HepG2 (cell line): ENCODE measurements at regions not wholly inside any gene's neighbourhood (a gene's known extent, or its start where the extent isn't known, plus 50 kb on each side); places are given as distances from the start of the nearest gene placed in this dataset.

ENCODE experiments used
- ATAC-seq: fragments of 200-7000 bp; cut with Tn5 transposase; 3 replicates; pipeline ENCODE4 v1.9.1; 2020; ENCODE audit warnings: mild to moderate bottlenecking, moderate library complexity
- BruUV-seq: library from RNA; stranded (reverse); fragments of 400-500 nt; replicated peaks from 2 replicates; lab custom pipeline; 2021; lab: Mats Ljungman, UMichigan
- CTCF ChIA-PET: fragments of 300-600 bp; formaldehyde crosslinking; extraction: SDS; loops from one replicate; lab custom pipeline; 2021; ENCODE audit warnings: low total read pairs, inconsistent platforms, low intra/inter-chr PET ratio; lab: Yijun Ruan, JAX
- POLR2A ChIA-PET: fragments of 350-600 bp; sonication (Branson Sonifier 250); formaldehyde crosslinking; loops from one replicate; lab custom pipeline; 2020; ENCODE audit warnings: antibody characterized with exemption, inconsistent platforms; lab: Yijun Ruan, JAX
- DNase-seq: peaks from one replicate; pipeline ENCODE4 v3.0.0-alpha.2; 2015; ENCODE audit warnings: low spot score
- FAIRE-seq: peaks from 3 replicates; lab custom pipeline; 2011; peaks lifted over from hg19 to GRCh38; lab: Jason Lieb, UNC
- H2AFZ ChIP-seq: one replicate; pipeline ENCODE4 v1.6.1; 2011; ENCODE audit warnings: low read length, inconsistent platforms
- H3K27ac ChIP-seq: fragments of 300-600 bp; 3 replicates; pipeline ENCODE4 v1.8.0; 2011; ENCODE audit warnings: mixed run types, mild to moderate bottlenecking, mixed read lengths, low read length, inconsistent platforms; ENCODE audit not compliant: insufficient read depth; ENCODE audit errors: extremely low read length
- H3K27me3 ChIP-seq, 2 experiments: fragments of 200-600 bp in 1 of 2; 2 replicates in 1 of 2; 3 replicates in 1 of 2; pipeline versions ENCODE4 v1.6.0 to v1.8.0; 2011; ENCODE audit warnings: low read length in 2 of 2, mild to moderate bottlenecking in 2 of 2, moderate library complexity in 2 of 2, inconsistent platforms in 1 of 2; ENCODE audit not compliant: insufficient read depth in 2 of 2, control insufficient read depth in 1 of 2
- H3K36me3 ChIP-seq, 2 experiments: fragments of 200-600 bp in 1 of 2; replicated peaks in 1 of 2; 2 replicates in 1 of 2; 3 replicates in 1 of 2; pipeline versions ENCODE4 v1.5.1 to v1.8.0; 2011; ENCODE audit warnings: low read length in 2 of 2, inconsistent platforms in 1 of 2; ENCODE audit not compliant: insufficient read depth in 2 of 2, control insufficient read depth in 1 of 2
- H3K4me1 ChIP-seq: 2 replicates; pipeline ENCODE4 v1.5.1; 2012; ENCODE audit warnings: low read length, inconsistent platforms; ENCODE audit not compliant: insufficient read depth
- H3K4me2 ChIP-seq: 2 replicates; pipeline ENCODE4 v1.6.0; 2011; ENCODE audit warnings: low read depth, low read length, inconsistent platforms
- H3K4me3 ChIP-seq, 3 experiments: fragments of 200-600 bp in 1 of 3; sonication (generic), shearing (Covaris generic) in 1 of 3; replicated peaks in 1 of 3; 2 replicates each; pipeline ENCODE4 v1.5.1; 2011 to 2016; ENCODE audit warnings: low read length in 3 of 3, inconsistent platforms in 2 of 3, low read depth in 2 of 3, mild to moderate bottlenecking in 2 of 3, control low read depth in 1 of 3, mixed read lengths in 1 of 3; ENCODE audit not compliant: insufficient read depth in 1 of 3
- H3K79me2 ChIP-seq: one replicate; pipeline ENCODE4 v1.6.1; 2011; ENCODE audit warnings: low read length, inconsistent platforms; ENCODE audit not compliant: insufficient read depth
- H3K9ac ChIP-seq: 2 replicates; pipeline ENCODE4 v1.6.0; 2011; ENCODE audit warnings: mild to moderate bottlenecking, low read depth, low read length, inconsistent platforms; ENCODE audit not compliant: insufficient read depth
- H3K9me3 ChIP-seq: 2 replicates; pipeline ENCODE4 v1.5.1; 2012; ENCODE audit warnings: mild to moderate bottlenecking, low read length
- H4K20me1 ChIP-seq: 2 replicates; pipeline ENCODE4 v1.6.0; 2011; ENCODE audit warnings: inconsistent platforms, mild to moderate bottlenecking, low read length, moderate library complexity; ENCODE audit not compliant: insufficient read depth
- CHD4 ChIP-seq: fragments of 200-600 bp; sonication (generic); IDR thresholded peaks from 2 replicates; pipeline ENCODE4 v1.7.0; 2017; ENCODE audit warnings: mild to moderate bottlenecking, low read length, borderline replicate concordance
- EP300 ChIP-seq, 3 experiments: sonication (generic) in 1 of 3; formaldehyde crosslinking in 1 of 3; IDR thresholded peaks; 2 replicates each; pipeline versions ENCODE4 v1.5.1 to v1.6.1; 2011 to 2020; ENCODE audit warnings: low read depth in 2 of 3, low read length in 2 of 3, borderline replicate concordance in 1 of 3, improper control_type of control experiment in 1 of 3, mild to moderate bottlenecking in 1 of 3, missing genetic modification reagents in 1 of 3, moderate library complexity in 1 of 3
- PHB2 ChIP-seq: fragments of 450-650 bp; IDR thresholded peaks from 2 replicates; pipeline ENCODE4 v1.6.1; 2018; ENCODE audit not compliant: partially characterized antibody
- SP4 ChIP-seq: sonication (generic); formaldehyde crosslinking; IDR thresholded peaks from 2 replicates; pipeline ENCODE4 v1.8.1; 2023; ENCODE audit warnings: mild to moderate bottlenecking, missing genetic modification reagents
- THAP11 ChIP-seq: IDR thresholded peaks from 2 replicates; pipeline ENCODE4 v1.6.1; 2016; ENCODE audit warnings: missing biosample characterization, missing genetic modification reagents
- ZNF20 ChIP-seq: sonication (generic); formaldehyde crosslinking; IDR thresholded peaks from 2 replicates; pipeline ENCODE4 v1.4.0; 2020; ENCODE audit warnings: mild to moderate bottlenecking, moderate library complexity, missing genetic modification reagents
- ZNF557 ChIP-seq: sonication (generic); formaldehyde crosslinking; IDR thresholded peaks from 2 replicates; pipeline ENCODE4 v1.4.0; 2020; ENCODE audit warnings: missing genetic modification reagents
- ZNF761 ChIP-seq: sonication (generic); formaldehyde crosslinking; conservative IDR thresholded peaks from 2 replicates; pipeline ENCODE4 v1.4.0; 2020; ENCODE audit warnings: mild to moderate bottlenecking, missing genetic modification reagents
- WGBS: methylation state at CpG from one replicate; pipeline ENCODE4 v1.1.6; 2017; ENCODE audit warnings: low lambda C conversion rate; 5-methylcytosine and 5-hydroxymethylcytosine counted together
- in situ Hi-C: cut with HindIII; loops from 2 replicates; pipeline ENCODE4 v1.10.0; 2017; ENCODE audit warnings: low pct_unique_long_range_greater_than_20kb; ENCODE audit not compliant: extremely low pct_ligation_motif_present
- intact Hi-C: fragments of 100-400 bp; cut with micrococcal nuclease; formaldehyde crosslinking; loops from one replicate; pipeline ENCODE4 v1.10.0; 2022; ENCODE audit not compliant: unreplicated experiment
- TF ChIP-seq, protein P1 (sequence below): sonication (generic); formaldehyde crosslinking; IDR thresholded peaks from 2 replicates; pipeline ENCODE4 v1.4.0; 2020; ENCODE audit warnings: missing genetic modification reagents, borderline replicate concordance
- TF ChIP-seq, protein P2 (sequence below): sonication (generic); formaldehyde crosslinking; IDR thresholded peaks from 2 replicates; pipeline ENCODE4 v1.4.0; 2020; ENCODE audit warnings: missing genetic modification reagents
- TF ChIP-seq, protein P3 (sequence below): IDR thresholded peaks from 2 replicates; pipeline ENCODE4 v1.6.1; 2016; ENCODE audit warnings: low read depth
- TF ChIP-seq, protein P4 (sequence below): sonication (generic); formaldehyde crosslinking; conservative IDR thresholded peaks from 2 replicates; pipeline ENCODE4 v1.8.0; 2022; ENCODE audit warnings: missing genetic modification reagents

DNA sequence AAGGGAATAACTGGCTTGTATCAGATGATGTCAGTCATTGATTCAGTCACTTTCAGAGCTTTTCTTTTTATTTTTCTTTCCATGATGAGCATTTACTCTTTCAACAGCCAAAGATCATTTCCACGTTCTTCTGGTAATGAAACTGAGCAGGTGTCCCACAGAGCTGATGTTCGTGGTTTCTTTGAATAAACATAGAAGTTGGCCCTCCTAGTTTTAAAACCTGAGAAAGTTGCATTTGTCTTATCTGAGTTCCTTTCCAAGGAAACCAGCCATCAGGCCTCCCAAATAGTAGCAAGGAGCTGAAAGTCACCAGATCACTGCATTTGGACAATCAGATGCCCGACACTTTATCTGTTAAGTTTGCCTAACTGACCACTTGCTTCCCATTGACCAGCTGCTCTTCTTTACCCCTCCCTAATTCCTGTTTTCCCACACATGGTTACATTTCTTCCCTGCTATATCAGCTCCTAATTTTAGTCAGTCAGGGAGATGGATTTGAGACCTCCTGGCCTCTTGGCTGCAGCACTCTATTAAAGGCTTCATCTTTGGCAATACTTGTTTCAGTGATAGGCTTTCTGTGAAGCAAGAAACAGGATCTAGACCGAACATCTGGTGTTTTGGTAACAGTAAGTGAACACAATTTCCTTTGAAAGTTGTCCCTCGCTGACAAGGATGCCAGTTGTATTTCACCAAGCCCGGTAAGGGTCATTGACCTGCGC, 420.8 kb downstream of the CHSY3 start:
- no peak overlapping the region for H2AFZ ChIP-seq
- no peak overlapping the region for H3K4me2 ChIP-seq
- H3K27ac ChIP-seq: no peak overlapping the region
- no TSS peak for BruUV-seq
- FAIRE-seq: no peak
- no peaks in the 10 kb centered on the region for H3K27me3 ChIP-seq
- H3K9me3 ChIP-seq: peaks cover 51% of the 10 kb centered on the region
- intact Hi-C loops (no loop called here), in situ Hi-C loops (no loop called here)
- no peaks in the 10 kb centered on the region for H3K36me3 ChIP-seq
- H3K4me1 ChIP-seq: no peaks in the 10 kb centered on the region
- H3K4me3 ChIP-seq: no peak overlapping the region
- no peaks in the 10 kb centered on the region for H3K79me2 ChIP-seq
- CTCF ChIA-PET: no interaction called here
- no peaks in the 10 kb centered on the region for H4K20me1 ChIP-seq
- DNase-seq: no peak
- ATAC-seq: no peak
- no peak overlapping the region for H3K9ac ChIP-seq
- 24% methylated on average over 7 of the region's 7 CpGs for WGBS
- POLR2A ChIA-PET: no interaction called here
- no peak for TF ChIP-seq CHD4
- TF ChIP-seq, protein P1, sequence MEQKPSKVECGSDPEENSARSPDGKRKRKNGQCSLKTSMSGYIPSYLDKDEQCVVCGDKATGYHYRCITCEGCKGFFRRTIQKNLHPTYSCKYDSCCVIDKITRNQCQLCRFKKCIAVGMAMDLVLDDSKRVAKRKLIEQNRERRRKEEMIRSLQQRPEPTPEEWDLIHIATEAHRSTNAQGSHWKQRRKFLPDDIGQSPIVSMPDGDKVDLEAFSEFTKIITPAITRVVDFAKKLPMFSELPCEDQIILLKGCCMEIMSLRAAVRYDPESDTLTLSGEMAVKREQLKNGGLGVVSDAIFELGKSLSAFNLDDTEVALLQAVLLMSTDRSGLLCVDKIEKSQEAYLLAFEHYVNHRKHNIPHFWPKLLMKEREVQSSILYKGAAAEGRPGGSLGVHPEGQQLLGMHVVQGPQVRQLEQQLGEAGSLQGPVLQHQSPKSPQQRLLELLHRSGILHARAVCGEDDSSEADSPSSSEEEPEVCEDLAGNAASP: no peak
- TF ChIP-seq EP300 (IDR thresholded peaks at IDR 0.05; ENCODE audit: low read depth in 2 of 2, low read length in 2 of 2): no peak
- no peak for TF ChIP-seq EP300 (CRISPR knock-in tag; IDR thresholded peaks at IDR 0.05; ENCODE audit: borderline replicate concordance)
- TF ChIP-seq ZNF20 (CRISPR knock-in tag): no peak
- no peak for TF ChIP-seq SP4
- TF ChIP-seq, protein P2, sequence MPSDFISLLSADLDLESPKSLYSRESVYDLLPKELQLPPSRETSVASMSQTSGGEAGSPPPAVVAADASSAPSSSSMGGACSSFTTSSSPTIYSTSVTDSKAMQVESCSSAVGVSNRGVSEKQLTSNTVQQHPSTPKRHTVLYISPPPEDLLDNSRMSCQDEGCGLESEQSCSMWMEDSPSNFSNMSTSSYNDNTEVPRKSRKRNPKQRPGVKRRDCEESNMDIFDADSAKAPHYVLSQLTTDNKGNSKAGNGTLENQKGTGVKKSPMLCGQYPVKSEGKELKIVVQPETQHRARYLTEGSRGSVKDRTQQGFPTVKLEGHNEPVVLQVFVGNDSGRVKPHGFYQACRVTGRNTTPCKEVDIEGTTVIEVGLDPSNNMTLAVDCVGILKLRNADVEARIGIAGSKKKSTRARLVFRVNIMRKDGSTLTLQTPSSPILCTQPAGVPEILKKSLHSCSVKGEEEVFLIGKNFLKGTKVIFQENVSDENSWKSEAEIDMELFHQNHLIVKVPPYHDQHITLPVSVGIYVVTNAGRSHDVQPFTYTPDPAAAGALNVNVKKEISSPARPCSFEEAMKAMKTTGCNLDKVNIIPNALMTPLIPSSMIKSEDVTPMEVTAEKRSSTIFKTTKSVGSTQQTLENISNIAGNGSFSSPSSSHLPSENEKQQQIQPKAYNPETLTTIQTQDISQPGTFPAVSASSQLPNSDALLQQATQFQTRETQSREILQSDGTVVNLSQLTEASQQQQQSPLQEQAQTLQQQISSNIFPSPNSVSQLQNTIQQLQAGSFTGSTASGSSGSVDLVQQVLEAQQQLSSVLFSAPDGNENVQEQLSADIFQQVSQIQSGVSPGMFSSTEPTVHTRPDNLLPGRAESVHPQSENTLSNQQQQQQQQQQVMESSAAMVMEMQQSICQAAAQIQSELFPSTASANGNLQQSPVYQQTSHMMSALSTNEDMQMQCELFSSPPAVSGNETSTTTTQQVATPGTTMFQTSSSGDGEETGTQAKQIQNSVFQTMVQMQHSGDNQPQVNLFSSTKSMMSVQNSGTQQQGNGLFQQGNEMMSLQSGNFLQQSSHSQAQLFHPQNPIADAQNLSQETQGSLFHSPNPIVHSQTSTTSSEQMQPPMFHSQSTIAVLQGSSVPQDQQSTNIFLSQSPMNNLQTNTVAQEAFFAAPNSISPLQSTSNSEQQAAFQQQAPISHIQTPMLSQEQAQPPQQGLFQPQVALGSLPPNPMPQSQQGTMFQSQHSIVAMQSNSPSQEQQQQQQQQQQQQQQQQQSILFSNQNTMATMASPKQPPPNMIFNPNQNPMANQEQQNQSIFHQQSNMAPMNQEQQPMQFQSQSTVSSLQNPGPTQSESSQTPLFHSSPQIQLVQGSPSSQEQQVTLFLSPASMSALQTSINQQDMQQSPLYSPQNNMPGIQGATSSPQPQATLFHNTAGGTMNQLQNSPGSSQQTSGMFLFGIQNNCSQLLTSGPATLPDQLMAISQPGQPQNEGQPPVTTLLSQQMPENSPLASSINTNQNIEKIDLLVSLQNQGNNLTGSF (CRISPR knock-in tag): no peak
- TF ChIP-seq ZNF557 (CRISPR knock-in tag): no peak
- TF ChIP-seq, protein P3, sequence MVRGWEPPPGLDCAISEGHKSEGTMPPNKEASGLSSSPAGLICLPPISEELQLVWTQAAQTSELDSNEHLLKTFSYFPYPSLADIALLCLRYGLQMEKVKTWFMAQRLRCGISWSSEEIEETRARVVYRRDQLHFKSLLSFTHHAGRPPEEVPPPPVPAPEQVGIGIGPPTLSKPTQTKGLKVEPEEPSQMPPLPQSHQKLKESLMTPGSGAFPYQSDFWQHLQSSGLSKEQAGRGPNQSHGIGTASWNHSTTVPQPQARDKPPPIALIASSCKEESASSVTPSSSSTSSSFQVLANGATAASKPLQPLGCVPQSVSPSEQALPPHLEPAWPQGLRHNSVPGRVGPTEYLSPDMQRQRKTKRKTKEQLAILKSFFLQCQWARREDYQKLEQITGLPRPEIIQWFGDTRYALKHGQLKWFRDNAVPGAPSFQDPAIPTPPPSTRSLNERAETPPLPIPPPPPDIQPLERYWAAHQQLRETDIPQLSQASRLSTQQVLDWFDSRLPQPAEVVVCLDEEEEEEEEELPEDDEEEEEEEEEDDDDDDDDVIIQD (CRISPR knock-in tag): no peak
- TF ChIP-seq ZNF761 (CRISPR knock-in tag): no peak
- TF ChIP-seq PHB2: no peak
- TF ChIP-seq, protein P4, sequence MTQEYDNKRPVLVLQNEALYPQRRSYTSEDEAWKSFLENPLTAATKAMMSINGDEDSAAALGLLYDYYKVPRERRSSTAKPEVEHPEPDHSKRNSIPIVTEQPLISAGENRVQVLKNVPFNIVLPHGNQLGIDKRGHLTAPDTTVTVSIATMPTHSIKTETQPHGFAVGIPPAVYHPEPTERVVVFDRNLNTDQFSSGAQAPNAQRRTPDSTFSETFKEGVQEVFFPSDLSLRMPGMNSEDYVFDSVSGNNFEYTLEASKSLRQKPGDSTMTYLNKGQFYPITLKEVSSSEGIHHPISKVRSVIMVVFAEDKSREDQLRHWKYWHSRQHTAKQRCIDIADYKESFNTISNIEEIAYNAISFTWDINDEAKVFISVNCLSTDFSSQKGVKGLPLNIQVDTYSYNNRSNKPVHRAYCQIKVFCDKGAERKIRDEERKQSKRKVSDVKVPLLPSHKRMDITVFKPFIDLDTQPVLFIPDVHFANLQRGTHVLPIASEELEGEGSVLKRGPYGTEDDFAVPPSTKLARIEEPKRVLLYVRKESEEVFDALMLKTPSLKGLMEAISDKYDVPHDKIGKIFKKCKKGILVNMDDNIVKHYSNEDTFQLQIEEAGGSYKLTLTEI: no peak
- no peak for TF ChIP-seq THAP11 (CRISPR knock-in tag)
